PC-9 (cell line): ENCODE measurements at regions not wholly inside any gene's neighbourhood (a gene's known extent, or its start where the extent isn't known, plus 50 kb on each side); places are given as distances from the start of the nearest gene placed in this dataset.

Experiments used
- BruUV-seq: library from RNA; stranded (reverse); fragments of 400-500 nt; replicated peaks from 2 replicates; lab custom pipeline; 2021; lab: Mats Ljungman, UMichigan
- CTCF ChIA-PET: fragments of 300-600 bp; sonication (Branson Sonifier 250); formaldehyde crosslinking; loops from one replicate; lab custom pipeline; 2022; ENCODE audit warnings: antibody characterized with exemption; lab: Charles Lee
- POLR2A ChIA-PET: fragments of 300-600 bp; sonication (Branson Sonifier 250); formaldehyde crosslinking; loops from one replicate; lab custom pipeline; 2022; ENCODE audit warnings: antibody characterized with exemption; ENCODE audit not compliant: unreplicated experiment; lab: Charles Lee
- DNase-seq, 2 experiments: peaks; one replicate each; pipeline versions ENCODE4 v3.0.0 to v3.0.0-alpha.2; 2015 to 2022; ENCODE audit warnings: mixed read lengths in 1 of 2
- H2AFZ ChIP-seq: fragments of 200-600 bp; sonication (generic); 2 replicates; pipeline ENCODE4 v1.8.1; 2017; ENCODE audit warnings: antibody characterized with exemption
- H3F3A ChIP-seq: fragments of 200-600 bp; sonication (generic); 2 replicates; pipeline ENCODE4 v1.8.1; 2017; ENCODE audit warnings: antibody characterized with exemption, mild to moderate bottlenecking, low read depth; ENCODE audit not compliant: insufficient read depth
- H3K27ac ChIP-seq: fragments of 200-600 bp; sonication (generic); 2 replicates; pipeline ENCODE4 v1.6.1; 2016; ENCODE audit warnings: mixed run types
- H3K27me3 ChIP-seq: fragments of 200-600 bp; sonication (generic); 2 replicates; pipeline ENCODE4 v1.6.1; 2016; ENCODE audit warnings: low read depth, mixed run types; ENCODE audit not compliant: insufficient read depth
- H3K36me3 ChIP-seq: fragments of 200-600 bp; sonication (generic); 2 replicates; pipeline ENCODE4 v1.6.1; 2016; ENCODE audit warnings: low read depth, mixed run types
- H3K4me1 ChIP-seq: fragments of 200-600 bp; sonication (generic); replicated peaks from 2 replicates; pipeline ENCODE4 v1.6.1; 2016; ENCODE audit warnings: mixed run types; ENCODE audit not compliant: insufficient read depth
- H3K4me2 ChIP-seq: fragments of 200-600 bp; sonication (generic); 2 replicates; pipeline ENCODE4 v1.6.1; 2017; ENCODE audit warnings: mixed run types
- H3K4me3 ChIP-seq: fragments of 200-600 bp; sonication (generic); 2 replicates; pipeline ENCODE4 v1.6.1; 2016; ENCODE audit warnings: mixed run types
- H3K79me2 ChIP-seq: fragments of 200-600 bp; sonication (generic); 2 replicates; pipeline ENCODE4 v1.6.1; 2017; ENCODE audit warnings: low read depth, mixed run types
- H3K9me2 ChIP-seq: fragments of 200-600 bp; sonication (generic); 2 replicates; pipeline ENCODE4 v1.8.1; 2017; ENCODE audit warnings: mild to moderate bottlenecking; ENCODE audit not compliant: insufficient read depth
- H3K9me3 ChIP-seq: fragments of 200-600 bp; sonication (generic); 2 replicates; pipeline ENCODE4 v1.8.1; 2016; ENCODE audit warnings: low read depth; ENCODE audit not compliant: insufficient read depth
- H4K20me1 ChIP-seq: fragments of 200-600 bp; sonication (generic); 2 replicates; pipeline ENCODE4 v1.8.1; 2017; ENCODE audit not compliant: insufficient read depth
- EZH2 ChIP-seq: fragments of 200-600 bp; sonication (generic); IDR thresholded peaks from 2 replicates; pipeline ENCODE4 v1.8.0; 2017; ENCODE audit warnings: antibody characterized with exemption, low read depth
- intact Hi-C: fragments of 100-400 bp; cut with micrococcal nuclease; formaldehyde crosslinking; loops from one replicate; pipeline ENCODE4 v1.10.0; 2022; ENCODE audit not compliant: unreplicated experiment
- TF ChIP-seq, protein P1 (sequence below): fragments of 200-600 bp; sonication (generic); conservative IDR thresholded peaks from 2 replicates; pipeline ENCODE4 v1.6.1; 2017; ENCODE audit warnings: mixed run types, antibody characterized with exemption, mild to moderate bottlenecking, moderate library complexity

DNA sequence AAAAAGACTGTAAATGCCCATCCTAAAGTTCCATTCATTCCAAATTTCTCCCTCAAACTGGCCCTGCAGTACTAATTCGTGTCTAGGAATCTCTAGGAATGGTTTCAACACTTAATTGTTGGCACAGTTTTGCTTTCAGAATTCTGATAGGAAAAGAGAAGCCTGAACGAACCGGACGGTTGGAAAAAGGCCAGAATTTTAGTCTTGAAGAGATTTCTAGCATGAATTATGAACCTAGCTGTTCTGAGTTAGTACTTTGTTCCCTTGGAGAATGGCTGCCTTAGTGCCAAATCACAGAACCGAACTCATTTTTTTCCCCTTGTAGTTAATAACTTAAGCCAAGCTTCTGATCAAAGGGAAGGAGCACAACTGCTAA, 262.6 kb downstream of the ADAMTS20 start:
- no peak overlapping the region for H3K4me2 ChIP-seq
- no TSS peak for BruUV-seq
- intact Hi-C loops = no loop called here
- no peak overlapping the region for H2AFZ ChIP-seq
- POLR2A ChIA-PET = no interaction called here
- no peak overlapping the region for H3K27ac ChIP-seq
- H3K9me2 ChIP-seq = no peaks in the 10 kb centered on the region
- no peaks in the 10 kb centered on the region for H4K20me1 ChIP-seq
- no peaks in the 10 kb centered on the region for H3K79me2 ChIP-seq
- no peak for TF ChIP-seq EZH2
- TF ChIP-seq, protein P1, sequence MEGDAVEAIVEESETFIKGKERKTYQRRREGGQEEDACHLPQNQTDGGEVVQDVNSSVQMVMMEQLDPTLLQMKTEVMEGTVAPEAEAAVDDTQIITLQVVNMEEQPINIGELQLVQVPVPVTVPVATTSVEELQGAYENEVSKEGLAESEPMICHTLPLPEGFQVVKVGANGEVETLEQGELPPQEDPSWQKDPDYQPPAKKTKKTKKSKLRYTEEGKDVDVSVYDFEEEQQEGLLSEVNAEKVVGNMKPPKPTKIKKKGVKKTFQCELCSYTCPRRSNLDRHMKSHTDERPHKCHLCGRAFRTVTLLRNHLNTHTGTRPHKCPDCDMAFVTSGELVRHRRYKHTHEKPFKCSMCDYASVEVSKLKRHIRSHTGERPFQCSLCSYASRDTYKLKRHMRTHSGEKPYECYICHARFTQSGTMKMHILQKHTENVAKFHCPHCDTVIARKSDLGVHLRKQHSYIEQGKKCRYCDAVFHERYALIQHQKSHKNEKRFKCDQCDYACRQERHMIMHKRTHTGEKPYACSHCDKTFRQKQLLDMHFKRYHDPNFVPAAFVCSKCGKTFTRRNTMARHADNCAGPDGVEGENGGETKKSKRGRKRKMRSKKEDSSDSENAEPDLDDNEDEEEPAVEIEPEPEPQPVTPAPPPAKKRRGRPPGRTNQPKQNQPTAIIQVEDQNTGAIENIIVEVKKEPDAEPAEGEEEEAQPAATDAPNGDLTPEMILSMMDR = no peak
- H3K27me3 ChIP-seq = no peaks in the 10 kb centered on the region
- no peak overlapping the region for H3K4me3 ChIP-seq
- H3K36me3 ChIP-seq = no peaks in the 10 kb centered on the region
- 0 out of 2 replicates have a peak, but pooled peaks cover 7% of the 10 kb centered on the region for H3K4me1 ChIP-seq
- H3F3A ChIP-seq = 0 out of 2 replicates have a peak, but pooled peaks cover 4% of the 10 kb centered on the region
- CTCF ChIA-PET = no interaction called here
- DNase-seq = no peak
- no peaks in the 10 kb centered on the region for H3K9me3 ChIP-seq

DNA sequence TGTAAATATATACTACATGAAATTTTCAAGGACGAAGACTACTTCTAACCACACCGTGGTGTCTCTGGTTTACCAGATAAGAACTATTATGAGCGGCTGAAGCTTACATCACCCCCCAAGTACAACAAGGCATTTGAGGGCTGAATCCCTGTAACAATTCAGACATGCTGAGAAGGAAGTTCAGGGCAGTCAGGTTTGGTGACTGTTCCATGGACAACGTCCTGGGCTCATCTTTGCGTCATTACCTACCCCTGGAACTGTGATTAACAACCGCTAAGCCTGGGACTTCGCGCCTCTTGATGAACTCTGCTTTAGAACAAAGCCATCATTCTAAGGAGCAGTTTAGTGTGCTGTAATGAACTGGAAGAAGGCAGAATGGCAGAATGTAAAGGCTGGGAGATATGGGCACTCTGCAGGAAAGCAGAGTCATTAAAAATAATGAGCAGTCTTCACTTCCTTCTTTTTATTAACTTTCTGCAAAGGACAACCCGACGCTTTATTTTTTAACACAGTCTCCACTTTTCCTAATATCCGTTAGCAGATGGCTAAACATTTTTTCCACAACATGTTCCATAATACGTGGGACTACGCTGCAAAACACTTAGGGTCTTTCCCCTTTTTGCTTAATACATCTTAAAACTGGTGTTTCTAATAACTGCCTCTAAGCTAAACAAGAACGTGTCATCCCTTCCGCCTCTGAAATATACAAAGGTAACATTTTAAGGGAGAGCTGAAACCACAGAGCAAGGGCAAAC, 263.2 kb downstream of the ADAMTS20 start:
- no peaks in the 10 kb centered on the region for H3K27me3 ChIP-seq
- no peaks in the 10 kb centered on the region for H4K20me1 ChIP-seq
- no peaks in the 10 kb centered on the region for H3K9me2 ChIP-seq
- H3K27ac ChIP-seq = no peak overlapping the region
- 0 out of 2 replicates have a peak, but pooled peaks cover 7% of the 10 kb centered on the region for H3K4me1 ChIP-seq
- ChIA-PET POLR2A (no interaction called here), CTCF (no interaction called here)
- TF ChIP-seq, protein P1 = no peak
- no peak for TF ChIP-seq EZH2
- no peak overlapping the region for H2AFZ ChIP-seq
- H3K4me2 ChIP-seq = no peak overlapping the region
- H3F3A ChIP-seq = 0 out of 2 replicates have a peak, but pooled peaks cover 4% of the 10 kb centered on the region
- no peaks in the 10 kb centered on the region for H3K36me3 ChIP-seq
- H3K4me3 ChIP-seq = no peak overlapping the region
- H3K79me2 ChIP-seq = no peaks in the 10 kb centered on the region
- DNase-seq = no peak
- BruUV-seq = no TSS peak
- H3K9me3 ChIP-seq = no peaks in the 10 kb centered on the region
- intact Hi-C loops = no loop called here

DNA sequence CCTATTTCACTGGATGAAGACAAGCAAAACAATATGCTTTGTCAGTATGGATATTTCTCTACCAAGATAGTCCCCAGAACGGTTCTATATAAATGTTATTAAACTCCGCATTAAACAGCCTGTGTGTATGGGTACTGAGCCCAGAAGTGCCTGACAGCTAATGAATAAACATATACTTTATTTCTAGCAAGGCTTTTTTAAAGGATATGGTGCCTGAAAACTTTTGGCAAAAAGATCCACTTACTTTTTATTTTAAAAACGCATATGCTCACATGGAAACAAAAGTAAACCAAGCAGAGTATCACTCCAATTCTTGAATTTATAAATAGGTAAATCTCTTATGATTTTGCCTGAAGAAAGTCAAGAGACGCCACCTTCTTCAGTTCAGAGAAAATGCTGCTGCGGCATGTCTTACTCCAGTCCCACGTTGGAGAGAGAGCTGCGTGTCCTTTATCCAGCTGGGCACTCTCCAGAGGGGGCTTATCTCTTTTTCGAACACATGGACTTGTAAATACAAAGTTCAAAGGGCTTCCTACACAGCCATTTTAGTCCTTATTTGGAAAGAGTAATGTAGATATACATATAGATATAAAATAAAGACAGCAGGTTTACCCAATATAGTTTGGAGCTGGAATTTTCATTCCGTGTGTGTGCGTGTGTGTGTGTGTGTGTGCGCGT, 264.2 kb downstream of the ADAMTS20 start:
- H3K27me3 ChIP-seq = no peaks in the 10 kb centered on the region
- no peaks in the 10 kb centered on the region for H3K9me3 ChIP-seq
- ChIA-PET POLR2A (no interaction called here), CTCF (no interaction called here)
- no peak overlapping the region for H3K4me2 ChIP-seq
- H3K9me2 ChIP-seq = no peaks in the 10 kb centered on the region
- no peaks in the 10 kb centered on the region for H3K79me2 ChIP-seq
- intact Hi-C loops = no loop called here
- no peak for DNase-seq
- TF ChIP-seq, protein P1 = no peak
- TF ChIP-seq EZH2 = no peak
- no TSS peak for BruUV-seq
- H3K4me1 ChIP-seq = 0 out of 2 replicates have a peak, but pooled peaks cover 7% of the 10 kb centered on the region
- H3K27ac ChIP-seq = no peak overlapping the region
- no peaks in the 10 kb centered on the region for H4K20me1 ChIP-seq
- H3F3A ChIP-seq = 0 out of 2 replicates have a peak, but pooled peaks cover 4% of the 10 kb centered on the region
- no peak overlapping the region for H2AFZ ChIP-seq
- H3K36me3 ChIP-seq = no peaks in the 10 kb centered on the region
- H3K4me3 ChIP-seq = no peak overlapping the region
